ENCODE measurements at regions not wholly inside any gene's neighbourhood (a gene's known extent, or its start where the extent isn't known, plus 50 kb on each side); places are given as distances from the start of the nearest gene placed in this dataset.

DNA sequence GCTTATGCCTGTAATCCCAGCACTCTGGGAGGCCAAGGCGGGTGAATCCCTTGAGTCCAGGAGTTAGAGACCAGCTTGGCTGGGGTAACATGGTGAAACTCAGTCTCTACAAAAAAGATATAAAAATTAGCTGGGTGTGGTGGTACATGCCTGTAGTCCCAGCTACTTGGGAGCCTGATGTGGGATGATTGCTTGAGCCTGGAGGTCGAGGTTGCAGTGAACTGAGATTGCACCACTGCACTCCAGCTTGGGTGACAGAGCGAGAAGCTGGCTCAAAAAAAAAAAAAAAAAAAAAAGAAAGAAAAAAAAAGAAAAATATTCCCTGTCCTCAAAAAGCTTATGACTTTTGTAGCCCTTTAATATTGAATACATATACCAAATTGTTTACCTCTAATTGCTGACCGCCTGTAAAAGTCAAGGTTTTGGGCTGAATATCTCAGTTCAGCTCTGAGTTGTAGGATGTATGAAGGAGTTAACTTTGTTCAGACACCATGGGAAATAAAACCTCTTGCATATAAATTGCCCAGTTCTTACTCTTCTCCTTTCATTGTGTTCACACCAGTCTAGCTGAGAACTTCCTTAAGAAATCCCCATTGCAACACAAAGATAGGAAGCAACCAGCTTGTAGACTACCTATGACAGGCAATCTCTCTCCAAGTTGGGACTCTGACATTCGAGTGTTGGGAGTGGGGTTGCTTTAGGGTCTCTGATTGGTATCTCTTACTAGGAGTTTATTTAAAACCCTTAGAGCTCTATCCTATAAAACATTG is 97.6 kb upstream of the RASGRP1 start:
- intact Hi-C loops (cut with micrococcal nuclease; ENCODE audit: unreplicated experiment), result no loop called here
- ChIA-PET CTCF (no interaction called here), POLR2A (no interaction called here)
- DNase-seq (ENCODE audit: low read depth, low spot score), result no peak
- no peak for ATAC-seq
- no peaks in the 10 kb centered on the region for H3K4me1 ChIP-seq (ENCODE audit: control insufficient read depth, insufficient read depth, low read length)
- no TSS peak for BruUV-seq (replicated peaks)
- H3K9me3 ChIP-seq (ENCODE audit: control insufficient read depth, insufficient read depth, low read depth, low read length), result no peaks in the 10 kb centered on the region
- TF ChIP-seq POLR2AphosphoS5 (IDR thresholded peaks at IDR 0.05; ENCODE audit: low read depth, low read length) (no peak), SIN3A (IDR thresholded peaks at IDR 0.05; ENCODE audit: borderline replicate concordance, insufficient read depth, low read depth, low read length) (no peak), TCF7L2 (IDR thresholded peaks at IDR 0.05; ENCODE audit: low read depth, low read length) (no peak)
- TF ChIP-seq, protein P1, sequence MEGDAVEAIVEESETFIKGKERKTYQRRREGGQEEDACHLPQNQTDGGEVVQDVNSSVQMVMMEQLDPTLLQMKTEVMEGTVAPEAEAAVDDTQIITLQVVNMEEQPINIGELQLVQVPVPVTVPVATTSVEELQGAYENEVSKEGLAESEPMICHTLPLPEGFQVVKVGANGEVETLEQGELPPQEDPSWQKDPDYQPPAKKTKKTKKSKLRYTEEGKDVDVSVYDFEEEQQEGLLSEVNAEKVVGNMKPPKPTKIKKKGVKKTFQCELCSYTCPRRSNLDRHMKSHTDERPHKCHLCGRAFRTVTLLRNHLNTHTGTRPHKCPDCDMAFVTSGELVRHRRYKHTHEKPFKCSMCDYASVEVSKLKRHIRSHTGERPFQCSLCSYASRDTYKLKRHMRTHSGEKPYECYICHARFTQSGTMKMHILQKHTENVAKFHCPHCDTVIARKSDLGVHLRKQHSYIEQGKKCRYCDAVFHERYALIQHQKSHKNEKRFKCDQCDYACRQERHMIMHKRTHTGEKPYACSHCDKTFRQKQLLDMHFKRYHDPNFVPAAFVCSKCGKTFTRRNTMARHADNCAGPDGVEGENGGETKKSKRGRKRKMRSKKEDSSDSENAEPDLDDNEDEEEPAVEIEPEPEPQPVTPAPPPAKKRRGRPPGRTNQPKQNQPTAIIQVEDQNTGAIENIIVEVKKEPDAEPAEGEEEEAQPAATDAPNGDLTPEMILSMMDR (IDR thresholded peaks at IDR 0.05), result no peak
- TF ChIP-seq, protein P2, sequence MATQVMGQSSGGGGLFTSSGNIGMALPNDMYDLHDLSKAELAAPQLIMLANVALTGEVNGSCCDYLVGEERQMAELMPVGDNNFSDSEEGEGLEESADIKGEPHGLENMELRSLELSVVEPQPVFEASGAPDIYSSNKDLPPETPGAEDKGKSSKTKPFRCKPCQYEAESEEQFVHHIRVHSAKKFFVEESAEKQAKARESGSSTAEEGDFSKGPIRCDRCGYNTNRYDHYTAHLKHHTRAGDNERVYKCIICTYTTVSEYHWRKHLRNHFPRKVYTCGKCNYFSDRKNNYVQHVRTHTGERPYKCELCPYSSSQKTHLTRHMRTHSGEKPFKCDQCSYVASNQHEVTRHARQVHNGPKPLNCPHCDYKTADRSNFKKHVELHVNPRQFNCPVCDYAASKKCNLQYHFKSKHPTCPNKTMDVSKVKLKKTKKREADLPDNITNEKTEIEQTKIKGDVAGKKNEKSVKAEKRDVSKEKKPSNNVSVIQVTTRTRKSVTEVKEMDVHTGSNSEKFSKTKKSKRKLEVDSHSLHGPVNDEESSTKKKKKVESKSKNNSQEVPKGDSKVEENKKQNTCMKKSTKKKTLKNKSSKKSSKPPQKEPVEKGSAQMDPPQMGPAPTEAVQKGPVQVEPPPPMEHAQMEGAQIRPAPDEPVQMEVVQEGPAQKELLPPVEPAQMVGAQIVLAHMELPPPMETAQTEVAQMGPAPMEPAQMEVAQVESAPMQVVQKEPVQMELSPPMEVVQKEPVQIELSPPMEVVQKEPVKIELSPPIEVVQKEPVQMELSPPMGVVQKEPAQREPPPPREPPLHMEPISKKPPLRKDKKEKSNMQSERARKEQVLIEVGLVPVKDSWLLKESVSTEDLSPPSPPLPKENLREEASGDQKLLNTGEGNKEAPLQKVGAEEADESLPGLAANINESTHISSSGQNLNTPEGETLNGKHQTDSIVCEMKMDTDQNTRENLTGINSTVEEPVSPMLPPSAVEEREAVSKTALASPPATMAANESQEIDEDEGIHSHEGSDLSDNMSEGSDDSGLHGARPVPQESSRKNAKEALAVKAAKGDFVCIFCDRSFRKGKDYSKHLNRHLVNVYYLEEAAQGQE (IDR thresholded peaks at IDR 0.05; ENCODE audit: insufficient read depth in 1 of 2, low read depth in 2 of 2, low read length in 1 of 2), result no peak
- H3K4me3 ChIP-seq (ENCODE audit: low read depth in 2 of 2, low read length in 2 of 2), result no peak overlapping the region
- H3K27me3 ChIP-seq (ENCODE audit: control insufficient read depth, insufficient read depth, low read length), result peaks cover 9% of the 10 kb centered on the region
- in situ Hi-C loops (cut with HindIII; ENCODE audit: low pct_unique_long_range_greater_than_20kb, low sequenced_read_pairs), result no loop called here
- no peaks in the 10 kb centered on the region for H3K36me3 ChIP-seq (ENCODE audit: control insufficient read depth, insufficient read depth, low read length)
- no peak overlapping the region for H3K27ac ChIP-seq (ENCODE audit: low read length)

DNA sequence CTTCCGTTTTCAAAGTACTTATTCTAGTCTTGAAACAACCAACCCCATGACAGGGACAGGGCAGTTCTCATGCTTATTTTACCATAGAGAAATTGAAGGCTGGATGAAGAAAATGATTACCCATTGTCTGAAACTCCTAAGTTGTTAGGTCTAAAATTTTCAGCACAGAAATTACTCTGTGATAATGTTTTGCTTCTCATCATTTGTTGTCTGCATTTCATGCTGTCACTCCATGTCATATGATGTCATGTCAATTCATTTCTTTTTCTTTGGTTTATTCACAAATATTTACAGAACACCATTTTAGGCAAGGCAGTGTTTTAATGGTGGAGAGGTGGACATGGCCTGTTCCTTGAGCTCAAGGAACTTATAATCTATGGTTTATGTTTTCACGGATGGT is 98.2 kb upstream of the RASGRP1 start:
- Histone ChIP-seq H3K27me3 (ENCODE audit: control insufficient read depth, insufficient read depth, low read length) (peaks cover 9% of the 10 kb centered on the region), H3K27ac (ENCODE audit: low read length) (no peak overlapping the region), H3K36me3 (ENCODE audit: control insufficient read depth, insufficient read depth, low read length) (no peaks in the 10 kb centered on the region), H3K9me3 (ENCODE audit: control insufficient read depth, insufficient read depth, low read depth, low read length) (no peaks in the 10 kb centered on the region), H3K4me1 (ENCODE audit: control insufficient read depth, insufficient read depth, low read length) (no peaks in the 10 kb centered on the region), H3K4me3 (ENCODE audit: low read depth in 2 of 2, low read length in 2 of 2) (no peak overlapping the region)
- BruUV-seq (replicated peaks), result no TSS peak
- CTCF ChIA-PET, result no interaction called here
- no peak for DNase-seq (ENCODE audit: low read depth, low spot score)
- TF ChIP-seq TCF7L2 (IDR thresholded peaks at IDR 0.05; ENCODE audit: low read depth, low read length) (no peak), POLR2AphosphoS5 (IDR thresholded peaks at IDR 0.05; ENCODE audit: low read depth, low read length) (no peak), SIN3A (IDR thresholded peaks at IDR 0.05; ENCODE audit: borderline replicate concordance, insufficient read depth, low read depth, low read length) (no peak)
- TF ChIP-seq, protein P1 (IDR thresholded peaks at IDR 0.05), result no peak
- TF ChIP-seq, protein P2 (IDR thresholded peaks at IDR 0.05; ENCODE audit: insufficient read depth in 1 of 2, low read depth in 2 of 2, low read length in 1 of 2), result no peak
- POLR2A ChIA-PET, result interaction anchor here (0.7 kb wide), 1 partner anchor 36 kb away, joined by 8 read pairs; no protein-coding TSS in a partner anchor
- intact Hi-C loops (cut with micrococcal nuclease; ENCODE audit: unreplicated experiment) (no loop called here), in situ Hi-C loops (cut with HindIII; ENCODE audit: low pct_unique_long_range_greater_than_20kb, low sequenced_read_pairs) (no loop called here)
- no peak for ATAC-seq

All from Panc1 (cell line).